Stomach (tissue), 8 donors: ENCODE measurements at regions not wholly inside any gene's neighbourhood (a gene's known extent, or its start where the extent isn't known, plus 50 kb on each side); places are given as distances from the start of the nearest gene placed in this dataset.

Experiments
- DNase-seq, 2 donors: peaks; one replicate each; pipeline versions ENCODE4 v3.0.0 to v3.0.0-alpha.2; 2013 to 2019
- H3K27ac ChIP-seq, 5 donors: fragments of 200-600 bp in 4 of 5; sonication (generic) in 4 of 5; one replicate each; pipeline ENCODE4 v1.5.1; 2013 to 2019; ENCODE audit warnings: mild to moderate bottlenecking in 1 of 5, moderate library complexity in 1 of 5
- H3K27me3 ChIP-seq, 3 donors: fragments of 200-600 bp; sonication (generic); one replicate each; pipeline ENCODE4 v1.5.1; 2017 to 2019; ENCODE audit warnings: mixed run types in 1 of 3
- H3K36me3 ChIP-seq, 4 donors: fragments of 200-600 bp; sonication (generic); 1 replicate in 3 of 4; 2 replicates in 1 of 4; pipeline ENCODE4 v1.5.1; 2016 to 2019
- H3K4me1 ChIP-seq, 4 donors: fragments of 200-600 bp; sonication (generic); one replicate each; pipeline ENCODE4 v1.5.1; 2016 to 2019
- H3K4me3 ChIP-seq, 4 donors: fragments of 200-600 bp; sonication (generic) in 3 of 4; one replicate each; pipeline ENCODE4 v1.5.1; 2016 to 2019; ENCODE audit warnings: mild to moderate bottlenecking in 1 of 4
- H3K9me3 ChIP-seq, 4 donors: fragments of 200-600 bp; sonication (generic); one replicate each; pipeline ENCODE4 v1.5.1; 2016 to 2019
- EP300 ChIP-seq: sonication (generic); formaldehyde crosslinking; IDR thresholded peaks from one replicate; pipeline ENCODE4 v1.6.1; 2017; ENCODE audit warnings: antibody characterized with exemption
- POLR2A ChIP-seq, 4 donors: fragments of 450-650 bp; IDR thresholded peaks; one replicate each; pipeline ENCODE4 v1.6.1; 2016; ENCODE audit warnings: antibody characterized with exemption in 4 of 4, control low read depth in 2 of 4, mild to moderate bottlenecking in 1 of 4, moderate library complexity in 1 of 4
- POLR2AphosphoS5 ChIP-seq, 3 donors: sonication (generic); formaldehyde crosslinking; IDR thresholded peaks; one replicate each; pipeline ENCODE4 v1.6.1; 2016; ENCODE audit warnings: antibody characterized with exemption in 3 of 3
- WGBS, 5 donors: extraction: QIAGEN DNeasy Blood & Tissue Kit in 3 of 5; methylation state at CpG; one replicate each; pipeline versions ENCODE4 v1.1.5 to v1.1.7; 2013 to 2018; 5-methylcytosine and 5-hydroxymethylcytosine counted together
- intact Hi-C: fragments of 100-400 bp; cut with DNase I; formaldehyde crosslinking; loops from one replicate; pipeline ENCODE4 v1.15.1; 2023; ENCODE audit warnings: low total_unique reads
- TF ChIP-seq, protein P1 (sequence below), 7 experiments: fragments of 450-650 bp in 4 of 7; fragments of 200-600 bp in 3 of 7; sonication (generic) in 3 of 7; IDR thresholded peaks; one replicate each; pipeline ENCODE4 v1.5.1; 2016 to 2019; ENCODE audit warnings: antibody characterized with exemption in 7 of 7, control low read depth in 2 of 7, mild to moderate bottlenecking in 1 of 7
- donor health status: healthy with polysubstance abuse.
- donor health status: Bipolar disorder and iron deficiency.
- donor health status: healthy.

DNA sequence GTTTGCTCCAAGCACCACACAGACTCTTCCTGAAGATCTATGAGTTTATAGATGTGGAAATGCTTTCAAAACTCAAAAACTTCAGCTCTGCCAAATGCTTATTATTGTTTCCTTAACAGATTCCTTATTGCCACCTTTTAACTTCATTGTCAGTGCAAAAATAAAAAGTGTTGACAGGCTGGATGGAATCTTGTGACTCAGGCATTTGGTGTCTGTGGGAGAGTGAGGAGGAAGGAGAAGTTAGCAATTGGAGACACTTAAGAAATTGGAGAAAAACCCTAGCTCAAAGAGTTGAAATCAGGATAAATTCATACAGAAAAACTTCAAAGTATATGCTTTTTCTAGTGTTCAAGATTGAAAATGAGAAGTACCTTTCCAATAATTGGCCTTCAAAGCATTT lies 140.6 kb upstream of the PUM3 start:
- intact Hi-C loops: no loop called here
- no peak for TF ChIP-seq POLR2AphosphoS5 (IDR thresholded peaks at IDR 0.05)
- no peak for TF ChIP-seq POLR2A (IDR thresholded peaks at IDR 0.05)
- TF ChIP-seq, protein P1, sequence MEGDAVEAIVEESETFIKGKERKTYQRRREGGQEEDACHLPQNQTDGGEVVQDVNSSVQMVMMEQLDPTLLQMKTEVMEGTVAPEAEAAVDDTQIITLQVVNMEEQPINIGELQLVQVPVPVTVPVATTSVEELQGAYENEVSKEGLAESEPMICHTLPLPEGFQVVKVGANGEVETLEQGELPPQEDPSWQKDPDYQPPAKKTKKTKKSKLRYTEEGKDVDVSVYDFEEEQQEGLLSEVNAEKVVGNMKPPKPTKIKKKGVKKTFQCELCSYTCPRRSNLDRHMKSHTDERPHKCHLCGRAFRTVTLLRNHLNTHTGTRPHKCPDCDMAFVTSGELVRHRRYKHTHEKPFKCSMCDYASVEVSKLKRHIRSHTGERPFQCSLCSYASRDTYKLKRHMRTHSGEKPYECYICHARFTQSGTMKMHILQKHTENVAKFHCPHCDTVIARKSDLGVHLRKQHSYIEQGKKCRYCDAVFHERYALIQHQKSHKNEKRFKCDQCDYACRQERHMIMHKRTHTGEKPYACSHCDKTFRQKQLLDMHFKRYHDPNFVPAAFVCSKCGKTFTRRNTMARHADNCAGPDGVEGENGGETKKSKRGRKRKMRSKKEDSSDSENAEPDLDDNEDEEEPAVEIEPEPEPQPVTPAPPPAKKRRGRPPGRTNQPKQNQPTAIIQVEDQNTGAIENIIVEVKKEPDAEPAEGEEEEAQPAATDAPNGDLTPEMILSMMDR (IDR thresholded peaks at IDR 0.05): no peak
- no peak for TF ChIP-seq EP300

DNA sequence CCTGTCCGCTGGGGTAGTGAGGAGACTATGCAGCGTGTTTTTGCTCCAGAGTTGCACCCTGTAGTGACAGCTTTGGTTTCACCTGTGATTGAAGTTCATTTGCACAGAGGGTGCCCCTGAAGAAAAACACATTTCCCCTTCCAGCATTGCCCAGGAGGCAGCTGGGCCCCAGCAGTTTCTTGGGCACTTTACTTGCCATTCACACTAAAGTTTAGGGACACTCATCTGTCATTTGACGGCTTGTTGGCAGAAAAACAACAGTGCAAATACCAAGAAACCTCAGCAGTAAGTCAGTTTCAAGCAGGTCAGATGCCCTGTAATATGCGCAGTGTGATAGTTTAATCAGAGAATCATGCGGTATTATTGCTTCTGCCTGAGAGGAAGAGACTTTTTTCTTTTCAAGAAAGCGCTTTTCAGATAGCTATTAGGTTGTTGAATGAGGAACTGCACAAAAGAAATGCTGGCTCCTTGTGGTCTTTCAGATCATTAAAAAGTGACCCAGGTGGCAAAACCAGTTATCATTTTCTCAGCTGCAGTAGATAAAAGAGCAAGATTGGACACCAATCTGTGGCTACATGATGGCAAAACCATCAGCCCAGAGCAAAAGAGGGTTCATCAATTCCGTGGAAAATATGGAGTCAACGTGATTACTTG lies 136.2 kb upstream of the PUM3 start:
- 68 to 74% (median 70%) methylated on average over 8 of the region's 8 CpGs for WGBS, 5 donors
- DNase-seq: no peak

More for the DNA sequence above, 140.6 kb upstream of the PUM3 start:
- Histone ChIP-seq H3K4me3 (no peak overlapping the region), H3K9me3 (no peaks in the 10 kb centered on the region), H3K27ac (no peak overlapping the region), H3K27me3 (peaks cover 0 to 9% (median 0%) of the 10 kb centered on the region in 3 donors), H3K36me3 (no peaks in the 10 kb centered on the region), H3K4me1 (no peaks in the 10 kb centered on the region)
- DNase-seq: no peak

DNA sequence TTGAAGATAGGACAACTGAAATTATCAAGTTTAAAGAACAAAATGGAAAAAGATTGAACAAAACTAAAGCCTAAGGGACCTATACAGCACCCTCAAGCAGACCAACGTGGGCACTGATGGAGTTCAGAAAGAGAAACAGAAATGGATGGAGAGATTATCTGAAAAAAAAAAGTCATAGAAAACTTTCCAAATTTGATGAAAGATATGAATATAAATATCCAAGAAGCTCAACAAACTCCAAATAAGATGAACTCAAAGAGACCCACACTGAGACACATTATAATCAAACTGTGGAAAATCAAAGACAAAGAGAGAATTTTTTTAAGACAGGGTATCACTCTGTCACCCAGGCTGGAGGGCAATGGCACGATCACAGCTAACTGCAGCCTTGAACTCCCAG lies 128.6 kb upstream of the PUM3 start:
- DNase-seq: no peak
- Histone ChIP-seq H3K36me3 (no peaks in the 10 kb centered on the region), H3K4me3 (no peak overlapping the region), H3K27ac (no peak overlapping the region), H3K9me3 (peaks cover 4 to 29% (median 19%) of the 10 kb centered on the region in 4 donors), H3K27me3 (no peaks in the 10 kb centered on the region), H3K4me1 (no peaks in the 10 kb centered on the region)
- no peak for TF ChIP-seq POLR2AphosphoS5 (IDR thresholded peaks at IDR 0.05)
- TF ChIP-seq, protein P1 (IDR thresholded peaks at IDR 0.05): no peak
- no peak for TF ChIP-seq POLR2A (IDR thresholded peaks at IDR 0.05)
- TF ChIP-seq EP300: no peak
- intact Hi-C loops: no loop called here
- WGBS, 5 donors: 61 to 77% (median 75%) methylated on average over 2 of the region's 2 CpGs

More for the DNA sequence above, 136.2 kb upstream of the PUM3 start:
- H3K36me3 ChIP-seq: no peaks in the 10 kb centered on the region
- H3K4me3 ChIP-seq: no peak overlapping the region
- no peaks in the 10 kb centered on the region for H3K27me3 ChIP-seq
- H3K9me3 ChIP-seq: no peaks in the 10 kb centered on the region
- intact Hi-C loops: no loop called here
- no peak overlapping the region for H3K27ac ChIP-seq
- TF ChIP-seq POLR2A (IDR thresholded peaks at IDR 0.05) (no peak), POLR2AphosphoS5 (IDR thresholded peaks at IDR 0.05) (no peak), EP300 (no peak)
- TF ChIP-seq, protein P1 (IDR thresholded peaks at IDR 0.05): no peak
- no peaks in the 10 kb centered on the region for H3K4me1 ChIP-seq

DNA sequence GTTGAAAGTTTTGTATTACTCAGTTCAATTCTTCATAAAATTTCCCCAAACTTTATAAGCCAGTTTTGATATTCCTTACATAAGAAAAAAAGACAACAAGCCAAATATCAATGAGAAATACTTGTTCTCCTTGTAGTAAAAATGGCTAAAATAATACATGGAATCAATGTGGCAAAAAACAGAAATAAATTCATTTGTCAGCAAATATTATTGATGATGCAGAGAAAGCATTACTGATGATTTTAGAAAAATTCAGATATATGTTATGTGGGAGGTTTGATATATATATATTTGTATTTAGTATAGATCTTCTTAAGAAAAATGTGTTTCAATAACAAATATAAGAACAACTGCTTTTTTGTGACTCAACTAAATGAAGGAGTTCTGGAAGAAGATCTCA lies 127.0 kb upstream of the PUM3 start:
- H3K9me3 ChIP-seq: peaks cover 4 to 29% (median 19%) of the 10 kb centered on the region in 4 donors
- H3K27me3 ChIP-seq: no peaks in the 10 kb centered on the region
- H3K27ac ChIP-seq: no peak overlapping the region
- no peak for DNase-seq
- H3K4me3 ChIP-seq: no peak overlapping the region
- no peaks in the 10 kb centered on the region for H3K4me1 ChIP-seq
- TF ChIP-seq POLR2A (IDR thresholded peaks at IDR 0.05) (no peak), POLR2AphosphoS5 (IDR thresholded peaks at IDR 0.05) (no peak), EP300 (no peak)
- TF ChIP-seq, protein P1 (IDR thresholded peaks at IDR 0.05): no peak
- intact Hi-C loops: no loop called here
- no peaks in the 10 kb centered on the region for H3K36me3 ChIP-seq
